Activated naive CD8-positive, alpha-beta T cell treated with anti-CD3 and anti-CD28 coated beads, Interleukin-2, amount 50 U/mL, for 16 hours (primary cell): ENCODE measurements at regions not wholly inside any gene's neighbourhood (a gene's known extent, or its start where the extent isn't known, plus 50 kb on each side); places are given as distances from the start of the nearest gene placed in this dataset.

Source experiments
- DNase-seq: peaks from one replicate; pipeline ENCODE4 v3.0.0-alpha.2; 2020; ENCODE audit warnings: low read depth, low spot score

GRCh38 chr15:98419173-98419780 lies 229.1 kb upstream of the IGF1R start:
- DNase-seq = no peak

DNA sequence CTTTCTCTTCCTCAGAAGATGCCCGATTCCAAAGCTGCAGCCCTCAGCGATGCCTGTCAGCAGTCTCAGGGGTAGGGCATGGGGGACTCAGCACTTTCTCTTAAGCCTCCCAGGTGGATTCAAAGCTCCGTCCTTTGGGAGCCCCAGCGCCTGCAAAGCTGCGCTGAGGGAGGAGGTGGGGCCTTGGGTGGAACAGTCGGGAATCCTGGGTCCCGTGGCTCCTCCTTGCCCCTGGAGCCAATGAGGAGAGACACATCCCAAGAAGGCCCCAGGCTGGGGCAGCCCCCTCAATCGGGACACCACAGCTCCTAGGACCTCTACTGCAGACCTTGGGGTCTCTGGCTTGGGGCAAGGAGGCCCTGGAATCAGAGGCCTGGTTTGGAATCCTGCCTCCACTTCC lies 227.5 kb upstream of the IGF1R start:
- DNase-seq = no peak

DNA sequence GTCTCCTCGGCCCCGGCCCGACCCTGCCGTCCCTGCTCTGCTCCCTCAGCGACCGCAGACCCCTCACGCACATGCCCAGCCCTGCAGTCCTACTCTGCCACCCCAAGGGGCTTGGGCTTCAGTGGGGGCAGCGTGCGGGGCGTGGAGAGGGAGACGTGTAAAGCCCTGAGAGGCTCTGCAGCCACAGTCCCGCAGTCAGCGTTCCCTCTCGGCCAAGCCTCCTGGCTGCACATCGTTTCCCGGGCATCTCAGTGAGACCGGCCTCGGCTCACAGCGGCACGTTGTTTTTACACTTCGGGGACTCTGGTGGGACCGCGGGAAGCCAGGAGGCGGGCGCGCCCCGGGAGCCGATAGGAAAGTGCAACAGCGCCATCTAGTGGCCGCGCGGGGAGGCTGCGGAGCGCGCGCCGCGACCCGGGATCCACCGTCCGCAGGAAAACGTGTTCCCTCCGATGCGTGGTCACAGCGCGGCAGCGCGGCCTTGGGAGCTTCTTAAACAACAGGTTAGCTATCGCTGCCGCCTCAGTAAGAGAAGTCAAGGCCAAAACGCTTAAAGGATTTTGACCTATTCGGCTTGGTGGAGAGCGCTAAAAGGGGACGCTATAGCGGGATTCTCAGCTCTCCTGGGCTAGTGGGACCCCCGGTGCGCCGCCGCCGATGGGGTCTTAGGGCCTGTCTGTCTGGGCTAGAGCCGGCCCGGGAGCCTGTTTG lies 226.8 kb upstream of the IGF1R start:
- peak; percentile 25 for DNase-seq

DNA sequence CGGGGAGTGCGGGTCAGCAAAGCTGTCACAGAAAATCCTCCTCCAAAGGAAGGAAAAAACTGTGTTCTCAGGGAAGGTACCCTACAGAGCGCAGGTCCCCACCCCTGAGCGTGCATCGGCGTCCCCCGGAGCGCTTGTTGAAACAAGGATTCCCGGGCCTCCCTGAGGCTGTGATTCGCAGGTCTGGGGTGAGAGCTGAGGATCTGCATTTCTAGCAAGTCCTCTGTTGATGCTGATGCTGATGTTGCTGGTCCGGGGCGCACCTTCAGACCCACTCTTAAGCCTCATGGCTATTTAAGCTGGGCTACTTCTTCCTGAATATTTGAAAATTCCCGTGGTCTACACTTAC lies 226.2 kb upstream of the IGF1R start:
- DNase-seq = no peak

- DNase-seq = no peak
Measured at GRCh38 chr15:98425173-98425572, 223.2 kb upstream of the IGF1R start.

DNA sequence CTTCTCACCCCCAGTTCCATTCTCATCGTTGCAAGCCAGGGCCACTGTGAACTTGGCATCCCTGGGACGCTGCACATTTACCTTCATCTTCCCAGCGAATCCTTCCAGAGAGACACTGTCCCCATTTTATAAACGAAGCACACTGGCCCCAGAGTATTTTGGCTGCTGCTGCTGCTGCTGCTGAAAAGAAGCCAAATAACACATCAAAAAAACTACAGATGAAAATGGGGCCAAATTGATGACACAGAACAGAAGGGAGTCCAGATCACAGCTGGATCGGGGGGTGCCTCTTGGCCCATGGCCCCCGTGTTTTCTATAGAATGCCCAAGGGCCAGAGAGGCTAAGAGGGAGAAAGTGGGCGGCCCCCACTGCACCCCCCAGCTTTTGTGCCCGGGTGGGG lies 221.0 kb upstream of the IGF1R start:
- no peak for DNase-seq

- peak; percentile 29 for DNase-seq
Measured at GRCh38 chr15:98428253-98428989, 219.9 kb upstream of the IGF1R start.

- no peak for DNase-seq
Measured at GRCh38 chr15:98431171-98431570, 217.2 kb upstream of the IGF1R start.

DNA sequence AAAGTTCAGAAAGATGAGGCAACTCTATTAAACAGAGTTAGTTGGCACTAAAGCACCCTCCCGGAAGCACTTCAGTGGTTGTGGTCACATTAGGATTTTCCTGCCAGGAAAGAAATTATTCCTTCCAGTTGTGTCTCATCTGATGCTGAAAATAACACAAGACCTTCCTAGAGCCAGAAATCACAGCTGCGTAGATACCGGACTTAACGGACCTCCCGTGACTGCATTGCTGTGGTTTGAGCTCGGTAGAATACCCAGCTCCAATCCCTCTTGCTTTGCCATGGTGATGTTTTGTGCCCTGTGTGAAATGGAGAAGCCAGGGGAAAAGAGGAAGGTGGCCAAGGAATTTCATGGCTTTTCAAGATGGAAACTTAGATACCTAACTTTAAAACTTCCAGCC lies 215.0 kb upstream of the IGF1R start:
- DNase-seq = no peak

GRCh38 chr15:98433856-98434255 lies 214.5 kb upstream of the IGF1R start:
- no peak for DNase-seq

- DNase-seq = no peak
Measured at GRCh38 chr15:98437752-98438151, 210.6 kb upstream of the IGF1R start.

- DNase-seq = no peak
Measured at GRCh38 chr15:98438326-98438725, 210.0 kb upstream of the IGF1R start.

GRCh38 chr15:98438907-98439306 lies 209.4 kb upstream of the IGF1R start:
- DNase-seq = no peak

GRCh38 chr15:98439523-98439942 lies 208.8 kb upstream of the IGF1R start:
- DNase-seq = no peak

DNA sequence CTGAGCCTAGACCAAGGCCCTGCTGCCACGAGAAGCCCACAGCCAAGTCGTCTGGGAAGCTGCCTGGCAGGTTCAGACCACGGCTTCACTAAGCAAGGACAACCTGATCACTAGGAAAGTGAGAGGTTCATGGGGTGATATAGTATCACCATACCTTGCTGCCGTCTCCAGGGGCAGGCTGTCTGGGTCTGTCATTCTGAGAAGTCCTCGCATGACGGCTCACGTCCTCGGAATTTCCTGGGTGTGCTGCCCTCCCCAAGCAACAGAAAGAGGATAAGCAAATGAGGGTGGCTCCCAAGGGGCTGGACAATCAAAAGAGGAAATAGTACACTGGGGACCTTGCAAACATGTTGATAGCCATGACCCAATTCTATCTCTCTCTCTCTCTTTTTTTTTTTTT lies 207.4 kb upstream of the IGF1R start:
- DNase-seq = no peak

DNA sequence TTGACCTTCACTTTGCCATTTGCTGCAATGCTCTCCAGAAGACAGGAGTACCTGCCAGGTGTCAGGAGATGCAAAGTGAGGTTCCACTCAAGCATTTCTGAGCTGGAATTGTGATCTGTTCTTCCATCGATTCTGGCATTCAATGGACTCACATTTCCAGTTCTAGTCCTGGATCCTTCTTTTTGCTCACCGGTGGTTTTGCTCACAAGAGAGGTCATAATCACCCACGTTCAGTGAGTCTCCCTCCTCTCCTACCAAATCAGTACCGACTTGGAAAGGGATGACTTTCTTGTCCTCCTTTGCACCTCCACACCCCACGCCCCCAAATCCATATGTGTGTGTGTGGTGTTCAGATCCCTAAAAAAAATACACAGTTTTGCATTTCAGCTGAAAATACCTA lies 206.7 kb upstream of the IGF1R start:
- DNase-seq = no peak

GRCh38 chr15:98442379-98442833 lies 205.9 kb upstream of the IGF1R start:
- DNase-seq = peak; percentile 21

DNA sequence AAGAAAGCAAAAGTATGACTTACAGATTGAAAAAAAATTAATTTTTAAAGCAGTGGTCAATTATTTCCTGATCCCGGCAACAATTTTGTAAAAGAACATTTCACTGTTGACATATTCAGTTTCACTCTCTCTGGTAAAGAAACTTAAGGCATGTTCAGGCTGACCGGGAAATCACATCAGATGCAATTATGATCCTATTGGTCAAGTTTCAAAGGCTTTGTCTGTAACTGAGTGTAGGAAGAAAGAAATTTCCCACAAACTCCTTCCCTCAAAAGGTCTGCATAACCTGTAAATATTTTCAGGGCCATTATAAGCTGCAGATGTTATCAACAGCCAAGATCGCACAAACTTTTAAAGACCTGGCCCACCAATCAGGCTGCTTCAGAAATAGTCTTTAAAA lies 205.4 kb upstream of the IGF1R start:
- DNase-seq = no peak

- DNase-seq = no peak
Measured at GRCh38 chr15:98443526-98443925, 204.8 kb upstream of the IGF1R start.

GRCh38 chr15:98444138-98444537 lies 204.2 kb upstream of the IGF1R start:
- DNase-seq = no peak

DNA sequence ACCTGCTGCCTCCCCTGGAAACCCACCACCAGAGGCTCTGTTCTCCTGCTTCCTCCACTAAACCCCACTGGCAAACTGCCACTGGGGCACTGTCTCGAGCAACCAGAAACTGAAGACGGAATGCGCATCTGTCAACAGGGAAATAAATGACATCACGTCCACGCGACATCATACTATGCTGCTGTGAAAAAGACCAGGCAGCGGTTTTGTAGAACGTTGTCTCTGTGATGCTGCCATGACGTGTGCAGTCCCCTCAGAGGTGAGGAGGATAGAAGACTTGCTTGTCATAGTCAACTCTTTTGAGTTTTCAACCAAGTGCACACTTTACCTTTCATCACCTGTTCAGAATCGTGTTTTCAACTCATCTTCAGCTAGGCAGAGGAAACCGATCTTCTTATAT lies 203.0 kb upstream of the IGF1R start:
- no peak for DNase-seq

- no peak for DNase-seq
Measured at GRCh38 chr15:98446083-98446482, 202.3 kb upstream of the IGF1R start.

DNA sequence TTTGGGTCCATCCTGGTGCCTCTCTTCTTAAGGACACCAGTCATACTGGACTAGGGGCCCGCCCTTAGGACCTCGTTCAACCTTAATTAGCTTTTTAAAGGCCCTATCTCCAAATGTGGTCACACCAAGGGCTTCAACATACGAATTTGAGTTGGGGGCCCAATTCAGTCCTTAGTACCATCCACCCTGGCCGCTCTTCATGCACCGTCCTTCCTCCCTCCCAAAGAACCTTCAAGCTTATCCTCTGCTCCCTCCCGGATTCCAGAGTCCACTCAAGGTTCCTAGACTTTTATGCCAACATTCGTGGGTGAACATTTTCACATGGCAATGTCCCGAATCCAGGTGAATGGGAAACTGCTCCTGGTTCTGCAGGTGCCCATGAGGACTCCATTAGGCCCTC lies 201.3 kb upstream of the IGF1R start:
- DNase-seq = no peak
